HCT116 (cell line): ENCODE measurements at regions not wholly inside any gene's neighbourhood (a gene's known extent, or its start where the extent isn't known, plus 50 kb on each side); places are given as distances from the start of the nearest gene placed in this dataset.
A peak's percentile ranks its signal among the peaks of the same experiment; 100 is the strongest.

Source experiments
- ATAC-seq: fragments of 200-7000 bp; cut with Tn5 transposase; 2 replicates; pipeline ENCODE4 v1.9.1; 2020; ENCODE audit warnings: mild to moderate bottlenecking, moderate library complexity
- BruUV-seq: library from RNA; stranded (reverse); fragments of 400-500 nt; replicated peaks from 2 replicates; lab custom pipeline; 2021; lab: Mats Ljungman, UMichigan
- CTCF ChIA-PET: fragments of 300-600 bp; sonication (Branson Sonifier 250); formaldehyde crosslinking; loops from one replicate; lab custom pipeline; 2021; ENCODE audit warnings: antibody characterized with exemption; lab: Charles Lee
- POLR2A ChIA-PET: fragments of 300-600, 350-600 bp; sonication (Branson Sonifier 250); formaldehyde crosslinking; loops from one replicate; lab custom pipeline; 2021; ENCODE audit warnings: antibody characterized with exemption; lab: Charles Lee
- RAD21 ChIA-PET, 2 experiments: fragments of 300-600 bp; sonication (Branson Sonifier 250); formaldehyde crosslinking; loops; one replicate each; lab custom pipeline; 2023; ENCODE audit warnings: low total read pairs in 2 of 2; ENCODE audit not compliant: uncharacterized antibody in 2 of 2, unreplicated experiment in 2 of 2, low non-redundant PET in 1 of 2; lab: Charles Lee
- DNase-seq: peaks from one replicate; pipeline ENCODE4 v3.0.0-alpha.2; 2010; ENCODE audit warnings: low read depth, low spot score
- H2AFZ ChIP-seq: fragments of 200-600 bp; shearing (Covaris generic), sonication (generic); 2 replicates; pipeline ENCODE4 v1.6.1; 2017; ENCODE audit warnings: low read depth, mixed run types, mixed read lengths, antibody characterized with exemption, low read length; ENCODE audit not compliant: poor library complexity, severe bottlenecking
- H3K27ac ChIP-seq: 2 replicates; pipeline ENCODE4 v1.5.1; 2012; ENCODE audit warnings: low read depth, low read length
- H3K27me3 ChIP-seq: fragments of 200-600 bp; sonication (generic); 2 replicates; pipeline ENCODE4 v1.6.1; 2016; ENCODE audit warnings: mixed run types, low read length, mixed read lengths; ENCODE audit not compliant: insufficient read depth
- H3K36me3 ChIP-seq, 2 experiments: fragments of 200-500 bp in 1 of 2; fragments of 200-600 bp in 1 of 2; sonication (Bioruptor generic) in 1 of 2; sonication (generic) in 1 of 2; 2 replicates each; pipeline versions ENCODE4 v1.5.1 to v1.6.1; 2014 to 2016; ENCODE audit warnings: low read length in 2 of 2, inconsistent platforms in 1 of 2, mixed read lengths in 1 of 2, mixed run types in 1 of 2; ENCODE audit not compliant: insufficient read depth in 2 of 2, control insufficient read depth in 1 of 2
- H3K4me1 ChIP-seq, 2 experiments: fragments of 200-600 bp in 1 of 2; sonication (generic) in 1 of 2; 2 replicates each; pipeline versions ENCODE4 v1.5.1 to v1.6.1; 2012 to 2017; ENCODE audit warnings: low read length in 2 of 2, inconsistent platforms in 1 of 2, mild to moderate bottlenecking in 1 of 2, mixed read lengths in 1 of 2, mixed run types in 1 of 2, moderate library complexity in 1 of 2; ENCODE audit not compliant: insufficient read depth in 2 of 2, control insufficient read depth in 1 of 2
- H3K4me2 ChIP-seq: fragments of 200-600 bp; sonication (generic); 2 replicates; pipeline ENCODE4 v1.6.1; 2017; ENCODE audit warnings: mixed run types, low read length, mixed read lengths
- H3K4me3 ChIP-seq, 2 experiments: fragments of 200-600 bp in 1 of 2; sonication (generic) in 1 of 2; replicated peaks in 1 of 2; 2 replicates each; pipeline ENCODE4 v1.5.1; 2011 to 2016; ENCODE audit warnings: low read length in 2 of 2, control low read depth in 1 of 2, low read depth in 1 of 2, mild to moderate bottlenecking in 1 of 2, mixed read lengths in 1 of 2, mixed run types in 1 of 2
- H3K79me2 ChIP-seq: fragments of 200-600 bp; sonication (generic); 2 replicates; pipeline ENCODE4 v1.6.1; 2017; ENCODE audit warnings: mild to moderate bottlenecking, mixed run types, low read length, moderate library complexity, mixed read lengths; ENCODE audit not compliant: insufficient read depth
- H3K9ac ChIP-seq: fragments of 200-600 bp; sonication (generic); 2 replicates; pipeline ENCODE4 v1.6.1; 2016; ENCODE audit warnings: low read length, mixed read lengths
- H3K9me2 ChIP-seq: fragments of 200-600 bp; sonication (generic), shearing (Covaris generic); 2 replicates; pipeline ENCODE4 v1.6.1; 2017; ENCODE audit warnings: mixed run types, mild to moderate bottlenecking, moderate library complexity; ENCODE audit not compliant: insufficient read depth
- H3K9me3 ChIP-seq, 2 experiments: fragments of 200-500 bp in 1 of 2; fragments of 200-600 bp in 1 of 2; sonication (Bioruptor generic) in 1 of 2; sonication (generic) in 1 of 2; 2 replicates each; pipeline ENCODE4 v1.6.1; 2014 to 2017; ENCODE audit warnings: low read length in 2 of 2, mixed read lengths in 2 of 2, inconsistent platforms in 1 of 2, low read depth in 1 of 2, mild to moderate bottlenecking in 1 of 2, mixed run types in 1 of 2, moderate library complexity in 1 of 2; ENCODE audit not compliant: control insufficient read depth in 1 of 2, insufficient read depth in 1 of 2
- H4K20me1 ChIP-seq: fragments of 200-600 bp; sonication (generic), shearing (Covaris generic); 2 replicates; pipeline ENCODE4 v1.6.1; 2017; ENCODE audit warnings: mixed run types, mild to moderate bottlenecking, moderate library complexity; ENCODE audit not compliant: insufficient read depth
- EZH2 ChIP-seq: fragments of 200-600 bp; sonication (generic); IDR thresholded peaks from 2 replicates; pipeline ENCODE4 v1.6.1; 2017; ENCODE audit warnings: antibody characterized with exemption, mixed run types
- EZH2phosphoT487 ChIP-seq: fragments of 200-600 bp; IDR thresholded peaks from 2 replicates; pipeline ENCODE4 v1.6.1; 2018; ENCODE audit warnings: antibody characterized with exemption, borderline replicate concordance
- RAD21 ChIP-seq: IDR thresholded peaks from 2 replicates; pipeline ENCODE4 v1.6.1; 2012; ENCODE audit warnings: low read depth, mild to moderate bottlenecking
- SP1 ChIP-seq: IDR thresholded peaks from 2 replicates; pipeline ENCODE4 v1.6.1; 2012; ENCODE audit warnings: low read depth
- YY1 ChIP-seq: IDR thresholded peaks from 2 replicates; pipeline ENCODE4 v1.6.1; 2011; ENCODE audit warnings: low read length, low read depth, moderate library complexity, mild to moderate bottlenecking; ENCODE audit not compliant: insufficient replicate concordance; ENCODE audit errors: extremely low read depth
- ZFX ChIP-seq: fragments of 450-650 bp; IDR thresholded peaks from 2 replicates; pipeline ENCODE4 v1.6.1; 2017
- intact Hi-C: fragments of 100-400 bp; cut with micrococcal nuclease; formaldehyde crosslinking; loops from 2 replicates; pipeline ENCODE4 v1.10.0; 2022
- TF ChIP-seq, protein P1 (sequence below), 3 experiments: fragments of 200-600 bp in 1 of 3; sonication (generic) in 1 of 3; IDR thresholded peaks in 2 of 3; conservative IDR thresholded peaks in 1 of 3; 2 replicates each; pipeline ENCODE4 v1.5.1; 2012 to 2017; ENCODE audit warnings: low read depth in 2 of 3, low read length in 2 of 3, antibody characterized with exemption in 1 of 3, borderline replicate concordance in 1 of 3, control low read depth in 1 of 3, mild to moderate bottlenecking in 1 of 3, mixed read lengths in 1 of 3, mixed run types in 1 of 3, moderate library complexity in 1 of 3; ENCODE audit not compliant: insufficient read depth in 1 of 3

DNA sequence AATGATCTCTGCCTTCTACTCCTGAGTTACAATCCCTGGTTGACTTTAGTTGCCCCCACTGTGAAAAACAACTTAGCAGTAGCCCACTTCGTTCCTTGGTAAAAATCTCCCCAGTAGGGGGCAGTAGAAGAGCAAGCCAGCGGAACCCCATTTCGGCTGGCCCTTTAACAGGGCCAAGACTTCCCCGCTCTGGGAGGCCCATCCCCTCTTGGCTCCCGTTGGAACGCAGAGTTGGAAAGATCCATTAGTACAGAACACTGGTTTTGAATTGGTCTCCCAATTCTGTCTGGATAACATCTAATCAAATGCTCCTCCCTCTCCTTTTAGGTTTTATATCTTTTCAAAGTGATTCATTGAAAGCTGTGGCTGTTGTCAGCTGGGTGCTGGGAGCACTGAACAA lies 1133.3 kb downstream of the BCL11B start:
- H3K9ac ChIP-seq = no peak overlapping the region
- H3K4me2 ChIP-seq = no peak overlapping the region
- H2AFZ ChIP-seq = no peak overlapping the region
- RAD21 ChIA-PET = no interaction called here
- DNase-seq (peak; percentile 1), ATAC-seq (peak; percentile 55; the same call in 1 of the 2 replicates)
- H3K27ac ChIP-seq = no peak overlapping the region
- H3K79me2 ChIP-seq = no peaks in the 10 kb centered on the region
- no peak overlapping the region for H3K4me3 ChIP-seq
- no peaks in the 10 kb centered on the region for H3K36me3 ChIP-seq
- H3K27me3 ChIP-seq = no peaks in the 10 kb centered on the region
- TF ChIP-seq ZFX (no peak), YY1 (no peak), EZH2 (no peak), RAD21 (peak; percentile 38; the same call in 1 of the 2 replicates), SP1 (no peak)
- TF ChIP-seq, protein P1, sequence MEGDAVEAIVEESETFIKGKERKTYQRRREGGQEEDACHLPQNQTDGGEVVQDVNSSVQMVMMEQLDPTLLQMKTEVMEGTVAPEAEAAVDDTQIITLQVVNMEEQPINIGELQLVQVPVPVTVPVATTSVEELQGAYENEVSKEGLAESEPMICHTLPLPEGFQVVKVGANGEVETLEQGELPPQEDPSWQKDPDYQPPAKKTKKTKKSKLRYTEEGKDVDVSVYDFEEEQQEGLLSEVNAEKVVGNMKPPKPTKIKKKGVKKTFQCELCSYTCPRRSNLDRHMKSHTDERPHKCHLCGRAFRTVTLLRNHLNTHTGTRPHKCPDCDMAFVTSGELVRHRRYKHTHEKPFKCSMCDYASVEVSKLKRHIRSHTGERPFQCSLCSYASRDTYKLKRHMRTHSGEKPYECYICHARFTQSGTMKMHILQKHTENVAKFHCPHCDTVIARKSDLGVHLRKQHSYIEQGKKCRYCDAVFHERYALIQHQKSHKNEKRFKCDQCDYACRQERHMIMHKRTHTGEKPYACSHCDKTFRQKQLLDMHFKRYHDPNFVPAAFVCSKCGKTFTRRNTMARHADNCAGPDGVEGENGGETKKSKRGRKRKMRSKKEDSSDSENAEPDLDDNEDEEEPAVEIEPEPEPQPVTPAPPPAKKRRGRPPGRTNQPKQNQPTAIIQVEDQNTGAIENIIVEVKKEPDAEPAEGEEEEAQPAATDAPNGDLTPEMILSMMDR (IDR thresholded peaks at IDR 0.05 in 2 of 3, conservative IDR thresholded peaks at IDR 0.05 in 1 of 3; ENCODE audit: borderline replicate concordance in 1 of 3, insufficient read depth in 1 of 3, low read depth in 2 of 3, low read length in 2 of 3) = peak in 2 of 3 experiments; percentile 41 to 62; a peak in 4 of 6 replicates
- no peaks in the 10 kb centered on the region for H3K9me3 ChIP-seq
- no TSS peak for BruUV-seq
- H4K20me1 ChIP-seq = no peaks in the 10 kb centered on the region
- no peaks in the 10 kb centered on the region for H3K4me1 ChIP-seq
- POLR2A ChIA-PET = no interaction called here
- intact Hi-C loops = loop anchor here (1.0 to 5.0 kb wide), 2 partner anchors 1128 to 1279 kb away; no protein-coding TSS in a partner anchor
- CTCF ChIA-PET = no interaction called here
- H3K9me2 ChIP-seq = no peaks in the 10 kb centered on the region

GRCh38 chr14:98140862-98141530 lies 1131.0 kb downstream of the BCL11B start:
- H3K9me3 ChIP-seq = no peaks in the 10 kb centered on the region
- H3K4me2 ChIP-seq = no peak overlapping the region
- no peaks in the 10 kb centered on the region for H3K9me2 ChIP-seq
- H4K20me1 ChIP-seq = no peaks in the 10 kb centered on the region
- H3K36me3 ChIP-seq = no peaks in the 10 kb centered on the region
- POLR2A ChIA-PET = no interaction called here
- intact Hi-C loops = no loop called here
- H3K79me2 ChIP-seq = no peaks in the 10 kb centered on the region
- no peak overlapping the region for H3K9ac ChIP-seq
- H3K27me3 ChIP-seq = no peaks in the 10 kb centered on the region
- ATAC-seq (no peak), DNase-seq (no peak)
- H3K27ac ChIP-seq = no peak overlapping the region
- CTCF ChIA-PET = no interaction called here
- TF ChIP-seq EZH2phosphoT487 = no peak
- RAD21 ChIA-PET = no interaction called here
- no peaks in the 10 kb centered on the region for H3K4me1 ChIP-seq
- no TSS peak for BruUV-seq
- H3K4me3 ChIP-seq = no peak overlapping the region
- no peak overlapping the region for H2AFZ ChIP-seq
